NCI-H146 treated with DMSO at 0.1 percent for 48 hours (cell line): ENCODE measurements at regions not wholly inside any gene's neighbourhood (a gene's known extent, or its start where the extent isn't known, plus 50 kb on each side); places are given as distances from the start of the nearest gene placed in this dataset.

Source experiments
- DNase-seq: peaks from one replicate; lab custom pipeline; 2025; ENCODE audit not compliant: unreplicated experiment; lab: John Stamatoyannopoulos, UW

- no peak for DNase-seq
Measured at GRCh38 chr11:116420030-116420429, 352.8 kb downstream of the BUD13 start.

GRCh38 chr11:116418388-116419041 is 354.3 kb downstream of the BUD13 start:
- DNase-seq: no peak

- DNase-seq: no peak
Measured at GRCh38 chr11:116416852-116417251, 355.9 kb downstream of the BUD13 start.

GRCh38 chr11:116415095-116415494 is 357.7 kb downstream of the BUD13 start:
- peak; percentile 91 for DNase-seq

- no peak for DNase-seq
Measured at GRCh38 chr11:116414357-116414880, 358.4 kb downstream of the BUD13 start.

GRCh38 chr11:116413301-116414242 is 359.2 kb downstream of the BUD13 start:
- peak; percentile 98 for DNase-seq

GRCh38 chr11:116412118-116412889 is 360.5 kb downstream of the BUD13 start:
- DNase-seq: peak; percentile 45

- DNase-seq: peak; percentile 21
Measured at GRCh38 chr11:116409238-116409637, 363.5 kb downstream of the BUD13 start.

GRCh38 chr11:116406042-116406441 is 366.7 kb downstream of the BUD13 start:
- no peak for DNase-seq

GRCh38 chr11:116404462-116404798 is 368.4 kb downstream of the BUD13 start:
- DNase-seq: no peak

- DNase-seq: no peak
Measured at GRCh38 chr11:116403794-116404461, 368.9 kb downstream of the BUD13 start.

- peak; percentile 13 for DNase-seq
Measured at GRCh38 chr11:116400081-116400480, 372.7 kb downstream of the BUD13 start.

- no peak for DNase-seq
Measured at GRCh38 chr11:116397602-116398084, 375.1 kb downstream of the BUD13 start.

GRCh38 chr11:116396331-116396730 is 376.5 kb downstream of the BUD13 start:
- no peak for DNase-seq

- DNase-seq: no peak
Measured at GRCh38 chr11:116394022-116394421, 378.8 kb downstream of the BUD13 start.

GRCh38 chr11:116390963-116391362 is 381.8 kb downstream of the BUD13 start:
- no peak for DNase-seq

GRCh38 chr11:116388146-116388545 is 384.6 kb downstream of the BUD13 start:
- DNase-seq: no peak

- no peak for DNase-seq
Measured at GRCh38 chr11:116387641-116388040, 385.1 kb downstream of the BUD13 start.

GRCh38 chr11:116386118-116386699 is 386.6 kb downstream of the BUD13 start:
- DNase-seq: no peak

GRCh38 chr11:116384876-116385275 is 387.9 kb downstream of the BUD13 start:
- peak; percentile 65 for DNase-seq
